ENCODE measurements at regions not wholly inside any gene's neighbourhood (a gene's known extent, or its start where the extent isn't known, plus 50 kb on each side); places are given as distances from the start of the nearest gene placed in this dataset.

GRCh38 chr1:96253246-96254035 lies 468.1 kb upstream of the PTBP2 start:
- TF ChIP-seq ZNF549 (tag by site-specific recombination; IDR thresholded peaks at IDR 0.05), result no peak
- no peak for TF ChIP-seq PBX3 (CRISPR knock-in tag; IDR thresholded peaks at IDR 0.05)
- TF ChIP-seq ZNF16 (tag by site-specific recombination; IDR thresholded peaks at IDR 0.05; ENCODE audit: low read depth), result no peak
- no peak for TF ChIP-seq ZNF670 (tag by site-specific recombination; IDR thresholded peaks at IDR 0.05; ENCODE audit: low read depth)
- TF ChIP-seq REST (tag by site-specific recombination; IDR thresholded peaks at IDR 0.05), result no peak
- no peak for TF ChIP-seq ZNF76 (tag by site-specific recombination; IDR thresholded peaks at IDR 0.05; ENCODE audit: borderline replicate concordance, low read depth)
- no peak for TF ChIP-seq CTCF (tag by site-specific recombination; IDR thresholded peaks at IDR 0.05)
- TF ChIP-seq KLF10 (tag by site-specific recombination; IDR thresholded peaks at IDR 0.05), result no peak
- no peak for TF ChIP-seq YY2 (tag by site-specific recombination; IDR thresholded peaks at IDR 0.05)

Measured in HEK293 (cell line).